MM.1S (cell line): ENCODE measurements at regions not wholly inside any gene's neighbourhood (a gene's known extent, or its start where the extent isn't known, plus 50 kb on each side); places are given as distances from the start of the nearest gene placed in this dataset.

ENCODE experiments used
- EZH2 ChIP-seq: fragments of 300-600 bp; sonication (generic); optimal IDR thresholded peaks from 2 replicates; pipeline ENCODE3; 2017; ENCODE audit warnings: low read depth, mild to moderate bottlenecking, antibody characterized with exemption, low read length, mixed read lengths
- TF ChIP-seq, protein P1 (sequence below): fragments of 300-600 bp; sonication (generic); IDR thresholded peaks from 2 replicates; pipeline ENCODE4 v1.5.1; 2016; ENCODE audit warnings: antibody characterized with exemption, low read length, mixed read lengths

DNA sequence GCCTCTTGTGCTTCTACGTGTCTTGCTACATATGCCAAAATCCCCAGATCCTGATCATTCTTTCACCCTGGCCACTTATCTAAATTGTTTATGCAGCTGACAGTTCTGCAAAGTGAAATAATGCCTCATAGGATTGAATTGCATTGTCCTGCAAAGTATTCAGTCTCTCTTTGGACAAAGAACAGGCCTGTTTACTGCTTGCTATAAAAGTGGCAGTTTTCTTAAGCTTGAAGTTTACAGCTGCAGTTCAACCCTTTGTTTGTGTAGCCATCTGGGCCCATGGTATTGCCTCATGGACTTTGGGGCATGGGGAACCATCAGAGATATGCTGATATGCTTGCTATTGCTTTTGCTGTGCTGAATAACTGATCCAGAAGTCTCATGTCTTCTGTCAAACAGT lies 523.2 kb downstream of the OTOL1 start:
- TF ChIP-seq, protein P1, sequence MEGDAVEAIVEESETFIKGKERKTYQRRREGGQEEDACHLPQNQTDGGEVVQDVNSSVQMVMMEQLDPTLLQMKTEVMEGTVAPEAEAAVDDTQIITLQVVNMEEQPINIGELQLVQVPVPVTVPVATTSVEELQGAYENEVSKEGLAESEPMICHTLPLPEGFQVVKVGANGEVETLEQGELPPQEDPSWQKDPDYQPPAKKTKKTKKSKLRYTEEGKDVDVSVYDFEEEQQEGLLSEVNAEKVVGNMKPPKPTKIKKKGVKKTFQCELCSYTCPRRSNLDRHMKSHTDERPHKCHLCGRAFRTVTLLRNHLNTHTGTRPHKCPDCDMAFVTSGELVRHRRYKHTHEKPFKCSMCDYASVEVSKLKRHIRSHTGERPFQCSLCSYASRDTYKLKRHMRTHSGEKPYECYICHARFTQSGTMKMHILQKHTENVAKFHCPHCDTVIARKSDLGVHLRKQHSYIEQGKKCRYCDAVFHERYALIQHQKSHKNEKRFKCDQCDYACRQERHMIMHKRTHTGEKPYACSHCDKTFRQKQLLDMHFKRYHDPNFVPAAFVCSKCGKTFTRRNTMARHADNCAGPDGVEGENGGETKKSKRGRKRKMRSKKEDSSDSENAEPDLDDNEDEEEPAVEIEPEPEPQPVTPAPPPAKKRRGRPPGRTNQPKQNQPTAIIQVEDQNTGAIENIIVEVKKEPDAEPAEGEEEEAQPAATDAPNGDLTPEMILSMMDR: no peak
- TF ChIP-seq EZH2: no peak
